Inflammatory macrophage treated with lipopolysaccharide for 4 hours (primary cell): ENCODE measurements at regions not wholly inside any gene's neighbourhood (a gene's known extent, or its start where the extent isn't known, plus 50 kb on each side); places are given as distances from the start of the nearest gene placed in this dataset.
"Not testable (repeated sequence)": the region's sequence is repeated elsewhere in the genome, so short reads cannot be mapped to it uniquely, and the experiment has no call there.

Experiments used
- DNase-seq: peaks from one replicate; pipeline ENCODE4 v3.0.0-alpha.2; 2020

DNA sequence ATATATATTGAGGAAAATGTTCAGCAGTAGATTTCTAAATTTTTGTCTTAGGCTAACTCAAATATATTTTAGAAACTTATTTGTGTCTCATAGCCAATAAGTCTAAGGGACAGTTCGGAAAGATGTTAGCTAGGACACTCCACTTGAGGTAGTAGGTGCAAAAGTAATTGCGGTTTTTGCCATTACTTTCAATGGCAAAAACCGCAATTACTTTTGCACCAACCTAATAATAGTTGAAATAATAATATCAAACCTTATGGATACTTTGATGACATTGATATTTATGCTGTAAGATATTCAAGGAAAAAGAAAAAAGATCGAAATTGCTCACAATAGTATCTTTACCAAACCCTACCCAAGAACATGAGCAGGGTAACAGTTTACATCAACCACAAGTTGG, 555.5 kb upstream of the ST8SIA4 start:
- DNase-seq, result no peak

DNA sequence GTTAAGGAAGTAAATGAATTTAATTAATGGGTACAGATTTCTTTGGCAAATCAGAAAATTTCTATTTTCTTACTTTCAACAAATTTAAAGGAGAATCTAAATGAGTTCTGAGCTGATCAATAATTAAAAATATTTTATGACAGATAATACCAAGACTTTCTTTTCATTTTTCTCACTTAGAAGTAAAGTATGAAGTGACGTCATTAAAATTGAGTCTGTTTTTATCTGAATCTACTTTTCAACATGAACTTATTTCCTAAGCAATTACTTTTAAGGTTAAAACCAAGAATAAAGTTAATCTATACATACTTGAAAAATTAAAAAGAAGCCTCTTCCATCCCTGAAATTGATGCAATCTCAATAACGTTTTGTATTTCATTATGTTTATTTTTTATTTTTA, 552.8 kb upstream of the ST8SIA4 start:
- DNase-seq, result no peak

DNA sequence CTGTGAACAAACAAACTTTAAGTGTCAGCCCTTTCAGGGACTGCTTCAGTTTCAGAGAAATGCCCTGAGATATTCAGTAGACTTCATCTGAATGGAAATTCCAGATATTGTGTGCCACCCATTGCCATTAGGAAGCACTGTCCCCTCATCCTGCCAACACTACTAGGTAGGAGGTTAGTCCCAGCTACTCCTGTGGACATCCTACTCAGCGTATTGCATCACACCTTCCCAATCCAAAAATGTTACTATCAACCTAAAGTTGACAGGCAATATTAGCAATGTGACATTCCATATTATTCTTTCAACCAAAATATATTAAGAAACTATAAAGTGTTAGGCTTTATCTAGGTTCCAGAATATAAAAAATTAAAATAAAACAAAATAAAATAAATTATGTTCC, 552.0 kb upstream of the ST8SIA4 start:
- no peak for DNase-seq

DNA sequence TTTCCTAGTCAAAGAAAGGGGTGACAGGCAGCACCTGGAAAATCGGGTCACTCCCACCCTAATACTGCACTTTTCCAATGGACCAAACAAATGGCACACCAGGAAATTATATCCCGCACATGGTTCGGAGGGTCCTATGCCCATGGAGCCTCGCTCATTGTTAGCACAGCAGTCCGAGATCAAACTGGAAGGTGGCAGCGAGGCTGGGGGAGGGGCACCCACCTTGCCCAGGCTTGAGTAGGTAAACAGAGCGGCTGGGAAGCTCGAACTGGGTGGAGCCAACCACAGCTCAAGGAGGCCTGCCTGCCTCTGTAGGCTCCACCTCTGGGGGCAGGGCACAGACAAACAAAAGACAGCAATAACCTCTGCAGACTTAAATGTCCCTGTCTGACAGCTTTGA, 539.2 kb upstream of the ST8SIA4 start:
- DNase-seq, result not testable (repeated sequence)

DNA sequence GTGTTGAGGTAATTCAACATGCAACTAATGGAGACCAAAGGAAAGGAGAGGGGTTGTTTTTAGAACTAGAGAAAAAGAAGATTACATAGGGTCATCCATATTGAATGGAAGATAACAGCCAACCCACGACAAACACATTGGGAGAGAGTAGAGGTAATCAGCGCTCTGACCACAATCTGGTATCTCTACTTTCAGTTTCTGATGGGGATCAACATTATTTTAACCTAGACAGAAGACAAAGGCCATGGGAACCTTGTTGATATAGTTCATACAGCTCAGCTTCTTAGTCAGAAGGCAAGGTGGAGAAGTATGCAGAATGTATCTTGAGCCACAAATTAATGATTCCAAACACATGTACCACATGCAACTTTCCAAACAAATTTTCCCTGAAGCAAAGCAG, 537.1 kb upstream of the ST8SIA4 start:
- DNase-seq, result no peak

DNA sequence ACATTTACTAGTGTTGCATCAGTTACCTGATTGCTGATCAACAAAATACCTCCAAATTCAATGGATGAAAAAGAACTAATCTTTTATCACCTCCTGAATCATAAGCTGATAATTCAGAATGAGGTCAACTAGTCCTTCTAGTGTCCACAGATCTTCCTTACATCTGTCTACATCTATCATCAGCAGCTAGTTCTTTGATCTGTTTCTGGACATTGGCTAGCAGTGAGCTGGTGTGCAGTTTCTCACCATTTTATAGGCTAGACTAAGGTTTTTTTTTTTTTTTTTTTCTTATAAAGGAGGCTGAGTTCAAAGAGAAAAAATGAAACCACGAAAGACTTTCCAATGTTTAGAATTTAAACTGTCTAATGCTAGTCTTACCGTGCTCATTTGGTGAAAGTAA, 534.3 kb upstream of the ST8SIA4 start:
- DNase-seq, result no peak

DNA sequence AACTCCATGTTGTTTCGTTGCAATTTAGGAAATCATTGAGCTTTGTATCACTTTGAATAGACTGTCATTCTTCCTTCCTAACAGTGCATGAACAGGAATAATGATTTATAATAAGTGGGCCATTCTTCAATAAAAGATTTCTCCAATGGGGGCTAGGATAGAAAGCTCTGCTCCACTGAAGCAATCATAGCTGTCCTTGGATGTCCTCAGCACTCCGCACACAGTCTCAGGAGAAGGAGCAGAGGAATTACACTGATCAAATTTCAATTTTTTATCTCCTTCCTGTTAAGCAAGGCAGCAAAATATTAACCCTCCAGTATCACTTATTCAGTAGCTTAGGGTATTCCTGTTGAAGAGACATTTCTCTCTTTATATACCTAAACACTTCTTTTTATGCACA, 532.7 kb upstream of the ST8SIA4 start:
- no peak for DNase-seq

DNA sequence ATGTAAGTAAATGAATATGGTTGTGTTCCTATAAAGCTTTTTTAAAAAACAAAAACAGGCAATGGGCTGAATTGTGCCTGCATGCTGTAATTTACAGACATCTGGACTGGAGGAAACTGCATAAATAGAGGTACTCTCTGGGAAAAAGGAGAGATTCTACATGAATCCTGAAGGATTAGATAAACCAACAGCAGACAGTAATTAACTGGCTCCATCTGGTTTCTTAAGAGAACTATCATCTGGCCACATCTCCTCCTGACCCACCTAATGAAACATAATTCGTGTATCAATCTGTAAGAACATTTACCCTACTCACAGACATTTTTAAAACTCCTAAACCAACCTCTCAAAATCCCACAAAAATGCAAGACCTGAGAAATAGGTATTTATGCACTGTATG, 528.1 kb upstream of the ST8SIA4 start:
- no peak for DNase-seq

DNA sequence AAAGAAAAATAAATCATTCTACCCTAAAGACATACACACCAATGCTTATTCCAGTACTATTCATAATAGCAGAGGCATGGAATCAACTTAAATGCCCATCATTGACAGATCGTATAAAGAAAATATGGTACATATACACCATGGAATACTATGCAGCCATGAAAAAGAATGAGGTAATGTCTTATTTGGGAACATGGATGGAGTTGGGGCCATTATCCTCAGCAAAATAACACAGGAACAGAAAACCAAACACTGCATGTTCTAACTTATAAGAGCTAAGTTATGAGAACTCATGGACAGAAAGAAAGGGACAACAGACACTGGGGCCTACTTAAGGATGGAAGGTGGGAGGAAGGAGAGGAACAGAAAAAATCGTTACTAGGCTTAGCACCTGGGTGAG, 527.5 kb upstream of the ST8SIA4 start:
- DNase-seq, result no peak

DNA sequence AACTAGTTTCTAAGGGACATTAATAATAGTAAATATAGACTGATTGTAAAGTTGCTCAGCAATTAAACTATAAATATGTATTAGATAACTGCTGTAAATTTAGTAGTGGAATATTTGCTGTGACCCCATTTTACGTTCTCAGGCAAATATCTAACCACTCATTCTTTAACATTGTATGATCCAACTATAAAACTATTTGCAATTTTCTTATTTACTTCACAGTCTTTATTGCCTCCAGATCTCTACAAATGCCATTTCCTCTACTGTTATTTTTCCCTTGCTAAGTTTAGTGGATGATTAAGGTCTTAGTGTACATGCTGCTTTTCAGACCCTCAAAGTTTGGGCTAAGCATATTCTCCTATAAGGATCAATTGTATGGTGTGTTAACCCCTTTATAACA, 526.2 kb upstream of the ST8SIA4 start:
- no peak for DNase-seq

DNA sequence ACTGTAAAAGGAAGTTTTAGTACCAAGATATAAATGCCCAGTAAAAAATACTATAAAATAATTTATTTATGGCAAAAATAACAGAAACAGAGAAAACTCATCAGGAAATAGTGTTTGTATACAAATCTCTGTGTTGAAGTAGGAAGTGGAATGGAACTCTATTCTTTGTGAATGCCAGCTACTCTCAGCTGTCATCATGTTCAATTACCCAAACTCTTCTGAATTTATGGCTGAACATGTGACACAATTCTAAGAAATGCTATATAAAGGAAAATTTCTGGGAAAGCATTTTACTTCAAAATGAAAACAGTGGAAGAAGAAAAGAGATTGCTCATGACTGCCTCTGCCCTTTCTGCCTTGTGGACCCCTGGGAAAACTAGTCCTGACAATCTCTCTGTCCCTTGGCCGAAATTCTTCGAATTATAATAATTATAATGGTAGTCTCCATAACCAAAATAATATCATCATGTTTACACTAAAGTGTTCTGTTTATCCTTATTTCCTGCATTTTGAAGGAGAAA, 522.3 kb upstream of the ST8SIA4 start:
- no peak for DNase-seq

DNA sequence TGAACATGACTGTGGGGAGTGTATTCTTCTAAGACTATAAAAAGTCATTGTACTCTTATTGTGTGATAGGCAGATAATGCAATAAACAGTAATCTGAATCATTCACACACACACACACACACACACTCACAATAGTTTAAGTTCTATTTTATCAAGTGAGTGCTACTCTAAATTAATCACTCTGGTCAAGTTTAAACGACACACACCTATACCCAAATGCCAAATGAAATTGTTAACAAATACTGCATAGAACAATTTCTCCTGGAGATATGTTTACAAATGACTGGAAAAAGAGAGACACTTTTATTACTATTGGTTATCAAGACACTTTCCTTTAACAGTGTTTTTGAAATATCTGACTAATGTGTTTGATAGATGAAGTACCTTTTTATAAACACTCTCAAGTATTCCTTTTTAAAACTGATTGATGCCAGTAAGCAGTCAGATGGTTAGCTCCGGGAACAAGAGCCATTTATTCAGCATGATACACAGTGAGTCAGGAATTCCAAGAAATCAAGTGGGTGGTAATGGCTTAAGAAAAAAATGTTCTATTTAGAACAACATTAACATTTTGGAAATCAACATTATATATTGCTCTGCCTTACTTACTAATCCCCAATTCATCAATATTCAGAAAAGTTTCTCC, 521.6 kb upstream of the ST8SIA4 start:
- DNase-seq, result no peak

DNA sequence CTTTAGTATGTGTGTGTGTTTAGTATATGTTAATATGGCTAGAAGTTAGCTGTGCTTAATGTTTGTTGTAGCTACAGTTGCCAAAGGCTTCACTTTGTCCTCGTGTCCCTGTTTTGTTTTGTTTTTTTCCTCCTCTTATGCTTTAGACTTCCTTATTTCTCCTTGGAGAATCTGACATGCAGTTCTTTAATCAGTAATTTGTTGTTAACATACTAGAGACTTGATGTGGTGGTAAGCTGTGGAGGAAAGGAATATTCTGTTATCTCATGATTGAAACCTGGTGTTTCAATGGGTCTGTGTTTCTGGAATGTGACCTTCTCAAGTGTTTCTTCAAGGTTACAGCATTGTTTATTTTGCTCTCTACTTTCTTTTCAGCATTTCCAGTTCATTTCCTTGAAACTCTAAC, 515.6 kb upstream of the ST8SIA4 start:
- no peak for DNase-seq

DNA sequence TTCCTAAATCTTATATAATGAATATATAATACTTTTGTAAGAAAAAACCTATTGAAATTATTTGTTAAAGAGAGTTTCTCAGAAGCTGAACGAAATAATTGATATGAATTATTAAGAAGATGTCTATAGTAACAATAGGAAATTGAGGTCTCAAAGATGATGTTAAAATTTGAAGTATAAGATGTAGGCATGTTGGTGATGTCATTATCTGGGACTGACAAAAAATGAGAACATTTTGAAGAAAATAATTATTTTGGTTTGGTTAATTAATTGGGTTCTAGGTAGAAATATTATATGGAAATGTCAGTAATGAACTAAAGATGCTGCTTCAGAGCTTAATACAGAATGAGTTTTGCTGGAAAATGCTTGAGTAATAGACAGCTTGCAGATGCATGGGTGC, 501.4 kb upstream of the ST8SIA4 start:
- no peak for DNase-seq

DNA sequence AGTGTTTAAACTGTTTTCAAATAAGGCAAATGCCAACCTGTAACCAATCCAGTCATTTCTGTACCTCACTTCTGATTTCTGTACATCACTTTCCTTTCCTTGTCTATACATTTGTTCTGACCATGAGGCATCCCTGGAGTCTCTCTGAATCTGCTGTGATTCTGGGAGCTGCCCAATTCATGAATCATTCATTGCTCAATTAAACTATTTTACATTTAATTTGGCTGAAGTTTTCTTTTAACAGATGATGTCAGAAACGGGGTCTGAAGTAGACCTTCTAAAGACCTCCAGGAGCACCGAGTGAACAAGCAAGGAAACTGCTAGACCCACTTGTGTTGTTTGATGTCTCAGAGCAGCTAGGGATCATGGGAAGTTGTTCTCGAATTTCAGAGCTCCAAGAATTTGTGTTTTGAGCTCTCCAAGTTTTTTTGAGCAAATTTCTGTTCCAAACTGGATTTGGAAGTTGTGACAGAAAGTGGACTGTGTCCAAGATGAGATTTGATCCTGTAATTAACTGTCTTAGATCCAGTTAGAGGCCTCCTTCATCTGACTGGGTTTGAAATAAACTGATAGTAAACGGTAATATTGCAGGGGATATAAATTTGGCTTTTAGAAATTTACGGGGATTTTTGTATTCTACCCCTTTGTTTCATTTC, 490.8 kb upstream of the ST8SIA4 start:
- no peak for DNase-seq

DNA sequence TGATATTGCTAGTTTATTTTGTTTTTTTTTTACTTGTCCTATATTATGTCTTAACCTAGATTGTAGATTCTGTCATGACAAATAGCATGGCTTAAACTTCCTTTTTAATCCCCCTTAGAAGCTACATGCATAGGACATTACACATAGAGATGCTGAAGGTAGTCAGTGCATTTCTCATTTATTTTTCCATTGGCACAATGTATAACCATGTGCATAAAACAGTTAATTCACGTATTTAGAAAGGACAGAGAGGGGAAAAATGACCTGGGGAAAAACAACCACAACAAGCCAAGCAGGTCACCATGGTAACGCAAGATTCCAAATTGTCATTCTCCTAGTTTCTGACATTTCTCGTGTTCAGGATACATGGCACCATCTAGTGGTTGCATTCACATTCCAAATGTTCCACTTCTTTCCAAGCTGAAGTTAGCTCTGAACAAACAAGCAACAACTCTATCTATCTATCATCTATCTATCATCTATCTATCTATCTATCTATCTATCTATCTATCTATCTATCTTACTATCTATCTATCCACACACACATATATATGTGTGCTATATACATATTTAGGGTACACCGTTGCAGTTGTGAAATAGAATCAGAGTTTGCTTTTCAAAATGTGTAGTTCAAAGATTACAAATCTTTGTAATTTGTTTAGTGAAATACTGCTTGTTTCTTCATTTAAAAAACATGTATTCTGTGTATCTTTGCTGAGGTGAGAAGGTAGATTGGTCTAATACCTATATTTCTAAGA, 487.2 kb upstream of the ST8SIA4 start:
- peak; percentile 39 for DNase-seq

DNA sequence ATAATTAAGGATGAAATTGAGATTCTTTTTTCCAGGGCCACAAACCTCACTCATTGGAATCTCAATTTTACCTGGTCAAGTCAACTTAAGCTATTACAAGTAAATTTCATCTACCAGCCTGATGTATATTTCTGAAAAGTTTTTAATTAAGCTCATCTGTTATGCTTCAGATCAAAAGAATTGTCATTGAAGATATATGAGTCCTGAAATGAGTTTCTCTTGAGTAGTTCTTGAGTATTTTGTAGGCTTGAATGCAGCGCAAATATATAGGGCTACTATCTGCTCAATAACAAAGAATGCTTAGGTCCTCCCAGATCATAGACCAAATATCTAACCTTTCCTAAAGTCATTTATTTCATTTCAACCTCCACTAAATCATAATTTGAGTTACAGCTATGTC, 482.2 kb upstream of the ST8SIA4 start:
- DNase-seq, result no peak

DNA sequence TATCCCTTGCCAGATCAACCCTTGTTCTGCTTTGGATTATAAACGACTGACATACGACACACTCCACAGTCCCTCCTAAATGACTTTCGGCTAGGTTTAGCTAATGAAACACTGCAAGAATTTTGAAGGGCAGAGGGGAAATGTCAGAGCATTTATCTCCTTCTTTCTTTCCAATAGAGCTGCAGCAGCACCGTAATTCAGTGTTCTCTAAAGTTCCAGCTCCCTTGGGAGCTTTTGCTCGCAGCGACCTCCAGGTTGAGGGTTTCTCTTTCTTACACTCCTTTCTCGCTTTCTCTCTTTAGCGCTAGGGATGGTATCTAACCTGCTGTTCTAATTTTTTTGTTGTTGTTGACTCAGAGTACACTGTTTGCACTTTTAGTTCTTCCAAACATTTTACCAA, 467.1 kb upstream of the ST8SIA4 start:
- DNase-seq, result no peak

DNA sequence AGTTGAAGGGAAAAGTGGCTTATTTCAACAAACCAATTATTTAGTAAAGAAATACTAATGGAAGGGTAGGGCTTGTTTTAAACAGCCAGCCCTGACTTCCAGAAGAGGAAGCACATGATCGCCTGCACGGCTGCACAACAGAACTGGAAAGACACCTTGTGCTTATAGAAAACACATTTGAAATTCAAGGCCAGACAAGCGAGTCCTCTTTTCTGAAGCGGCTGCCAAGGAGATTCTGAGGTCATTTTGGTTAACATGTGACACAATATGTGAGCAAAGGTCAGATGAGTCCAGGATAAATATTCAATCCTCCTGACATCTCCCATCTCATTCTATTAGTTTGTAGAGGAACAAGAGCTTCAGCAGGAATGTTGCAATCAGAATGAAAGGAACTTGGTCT, 461.4 kb upstream of the ST8SIA4 start:
- DNase-seq, result no peak

DNA sequence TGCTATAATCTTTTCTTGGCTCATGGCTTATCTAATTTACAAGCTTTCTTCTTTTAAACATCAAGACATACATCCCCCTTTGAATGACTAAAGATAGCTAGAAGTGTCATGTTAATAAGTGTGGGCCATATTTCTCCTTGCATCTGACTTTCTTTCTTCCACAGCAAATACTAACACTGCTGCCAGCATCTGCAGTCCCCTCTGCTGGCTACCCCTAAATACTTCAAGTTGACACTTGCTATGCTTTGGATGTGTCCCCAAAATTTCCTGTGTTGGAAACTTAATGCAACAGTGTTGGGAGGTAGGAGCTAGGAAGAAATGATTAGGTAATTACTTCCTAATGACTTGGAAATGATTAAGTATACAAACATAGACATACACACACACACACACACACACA, 459.0 kb upstream of the ST8SIA4 start:
- DNase-seq, result no peak

DNA sequence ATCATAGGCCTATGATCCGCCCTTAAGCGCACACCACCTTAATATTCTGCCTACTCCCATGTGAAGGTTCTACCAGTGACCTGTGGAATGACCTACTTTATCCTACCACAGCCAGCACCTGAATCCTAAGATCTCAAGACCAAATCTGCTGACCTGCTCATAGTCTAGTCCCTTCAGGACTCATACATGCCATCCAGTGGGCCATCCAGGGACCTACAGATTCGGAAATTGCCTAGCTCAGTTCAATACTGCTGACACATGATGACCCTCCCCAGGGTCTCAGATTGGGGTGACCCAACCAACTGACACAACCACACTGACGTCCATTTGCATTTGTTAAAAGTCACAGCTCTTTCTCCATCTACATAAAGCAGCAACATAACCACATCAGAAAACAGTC, 443.8 kb upstream of the ST8SIA4 start:
- DNase-seq, result no peak

DNA sequence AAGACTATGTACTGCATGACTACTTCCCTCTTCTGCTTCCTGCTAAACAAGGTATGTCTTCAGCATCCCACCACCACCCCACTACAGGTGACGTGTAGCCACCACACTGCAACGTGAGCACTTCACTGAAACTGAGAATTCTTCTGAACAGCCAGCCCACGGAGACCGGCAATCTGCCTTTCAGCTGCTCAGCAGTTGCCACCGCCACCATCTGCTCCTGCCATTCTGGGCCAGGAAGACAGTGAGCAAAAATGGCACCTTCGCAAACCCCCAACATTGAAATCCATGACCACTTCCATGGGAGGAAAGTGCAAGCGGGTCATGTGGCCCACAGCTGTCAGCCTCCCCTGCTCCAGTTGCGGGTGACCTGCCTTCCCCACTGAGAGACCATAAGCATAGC, 443.4 kb upstream of the ST8SIA4 start:
- DNase-seq, result no peak

DNA sequence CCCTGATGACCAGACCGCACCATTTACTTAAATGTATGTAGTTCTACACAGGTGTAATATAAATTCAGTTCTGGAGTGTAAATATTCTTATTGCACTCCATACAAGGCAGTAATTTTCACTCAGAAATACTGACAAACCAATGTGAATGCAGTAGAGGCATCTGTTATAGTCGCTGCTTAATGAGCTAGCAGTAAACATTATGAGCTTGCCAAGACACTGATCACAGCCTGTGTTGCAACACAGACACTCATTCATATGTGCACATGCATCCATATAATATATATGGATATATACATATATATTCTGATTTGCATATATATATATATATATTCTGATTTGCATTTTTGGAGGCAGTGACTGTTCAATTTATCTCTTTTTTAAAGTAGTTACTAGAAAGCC, 435.1 kb upstream of the ST8SIA4 start:
- no peak for DNase-seq

DNA sequence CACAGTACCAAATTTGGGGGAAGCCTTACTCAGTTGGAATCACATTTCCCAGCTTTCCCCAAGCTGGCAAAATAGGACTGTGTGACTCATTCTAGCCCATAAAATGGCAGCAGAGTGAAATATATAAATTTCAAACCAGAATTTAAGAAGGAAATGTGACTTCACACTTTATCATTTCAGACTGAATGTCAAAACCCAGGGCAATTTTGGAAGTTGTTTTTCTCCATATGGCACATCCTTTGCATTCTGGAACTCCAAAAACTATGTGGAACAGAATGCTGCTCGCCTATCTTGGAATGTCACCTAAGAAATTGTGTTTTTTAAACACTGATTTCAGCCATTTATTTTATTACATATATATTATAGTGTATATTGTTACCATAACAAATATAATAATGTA, 424.7 kb upstream of the ST8SIA4 start:
- DNase-seq, result no peak
